Type B pancreatic cell (in vitro differentiated cells): ENCODE measurements at regions not wholly inside any gene's neighbourhood (a gene's known extent, or its start where the extent isn't known, plus 50 kb on each side); places are given as distances from the start of the nearest gene placed in this dataset.
"Not testable (repeated sequence)": the region's sequence is repeated elsewhere in the genome, so short reads cannot be mapped to it uniquely, and the experiment has no call there.

Experiments
- DNase-seq: peaks from one replicate; pipeline ENCODE4 v3.0.0; 2021; ENCODE audit warnings: mixed read lengths; ENCODE audit not compliant: unreplicated experiment; ENCODE audit errors: extremely low spot score
- H3K27ac Mint-ChIP-seq: 2 replicates; pipeline ENCODE4 v1.8.0; 2021; ENCODE audit warnings: mild to moderate bottlenecking, mixed read lengths
- H3K27me3 Mint-ChIP-seq: 2 replicates; pipeline ENCODE4 v1.8.0; 2021; ENCODE audit warnings: mixed read lengths
- H3K36me3 Mint-ChIP-seq: 2 replicates; pipeline ENCODE4 v1.8.0; 2021; ENCODE audit warnings: mixed read lengths
- H3K4me1 Mint-ChIP-seq: one replicate; pipeline ENCODE4 v1.8.0; 2021; ENCODE audit warnings: mixed read lengths; ENCODE audit not compliant: unreplicated experiment
- H3K4me3 Mint-ChIP-seq: 2 replicates; pipeline ENCODE4 v1.8.0; 2021; ENCODE audit warnings: mild to moderate bottlenecking, mixed read lengths
- H3K9me3 Mint-ChIP-seq: 2 replicates; pipeline ENCODE4 v1.8.0; 2021; ENCODE audit warnings: mixed read lengths
- CTCF ChIP-seq: fragments of 200-600 bp; sonication (generic); conservative IDR thresholded peaks from 2 replicates; pipeline ENCODE4 v1.5.0; 2021; ENCODE audit warnings: antibody characterized with exemption, mild to moderate bottlenecking

GRCh38 chr10:29776246-29776645 is 141.5 kb upstream of the SVIL start:
- Mint-ChIP-seq H3K4me1 (no peaks in the 10 kb centered on the region), H3K9me3 (no peaks in the 10 kb centered on the region), H3K4me3 (no peak overlapping the region), H3K36me3 (no peaks in the 10 kb centered on the region), H3K27me3 (no peaks in the 10 kb centered on the region), H3K27ac (no peak overlapping the region)
- TF ChIP-seq CTCF = no peak
- no peak for DNase-seq

- no peaks in the 10 kb centered on the region for H3K4me1 Mint-ChIP-seq
- no peak overlapping the region for H3K27ac Mint-ChIP-seq
Observed at GRCh38 chr10:29774475-29774874, 139.7 kb upstream of the SVIL start.

GRCh38 chr10:29773675-29774091 is 138.9 kb upstream of the SVIL start:
- no peak for TF ChIP-seq CTCF
- H3K27me3 Mint-ChIP-seq = no peaks in the 10 kb centered on the region
- no peaks in the 10 kb centered on the region for H3K36me3 Mint-ChIP-seq
- no peaks in the 10 kb centered on the region for H3K4me1 Mint-ChIP-seq
- no peak overlapping the region for H3K4me3 Mint-ChIP-seq
- no peak overlapping the region for H3K27ac Mint-ChIP-seq
- DNase-seq = no peak
- H3K9me3 Mint-ChIP-seq = no peaks in the 10 kb centered on the region

More at GRCh38 chr10:29774475-29774874, 139.7 kb upstream of the SVIL start:
- Mint-ChIP-seq H3K36me3 (no peaks in the 10 kb centered on the region), H3K9me3 (no peaks in the 10 kb centered on the region), H3K4me3 (no peak overlapping the region), H3K27me3 (no peaks in the 10 kb centered on the region)
- no peak for DNase-seq
- TF ChIP-seq CTCF = no peak

GRCh38 chr10:29772403-29772802 is 137.6 kb upstream of the SVIL start:
- no peak for TF ChIP-seq CTCF
- H3K4me1 Mint-ChIP-seq = no peaks in the 10 kb centered on the region
- no peak overlapping the region for H3K27ac Mint-ChIP-seq
- no peak for DNase-seq
- H3K4me3 Mint-ChIP-seq = no peak overlapping the region
- H3K36me3 Mint-ChIP-seq = no peaks in the 10 kb centered on the region
- no peaks in the 10 kb centered on the region for H3K27me3 Mint-ChIP-seq
- no peaks in the 10 kb centered on the region for H3K9me3 Mint-ChIP-seq

- H3K27ac Mint-ChIP-seq = no peak overlapping the region
- no peak for TF ChIP-seq CTCF
- no peaks in the 10 kb centered on the region for H3K9me3 Mint-ChIP-seq
- H3K27me3 Mint-ChIP-seq = no peaks in the 10 kb centered on the region
- DNase-seq = no peak
- H3K4me3 Mint-ChIP-seq = no peak overlapping the region
- no peaks in the 10 kb centered on the region for H3K36me3 Mint-ChIP-seq
- no peaks in the 10 kb centered on the region for H3K4me1 Mint-ChIP-seq
Observed at GRCh38 chr10:29771376-29771775, 136.6 kb upstream of the SVIL start.

- DNase-seq, H3K27me3 Mint-ChIP-seq, H3K27ac Mint-ChIP-seq, H3K9me3 Mint-ChIP-seq, H3K4me3 Mint-ChIP-seq, H3K36me3 Mint-ChIP-seq, H3K4me1 Mint-ChIP-seq: not testable (repeated sequence)
Observed at GRCh38 chr10:29769277-29769676, 134.5 kb upstream of the SVIL start.
